ENCODE measurements at regions not wholly inside any gene's neighbourhood (a gene's known extent, or its start where the extent isn't known, plus 50 kb on each side); places are given as distances from the start of the nearest gene placed in this dataset.
"Not testable (repeated sequence)": the region's sequence is repeated elsewhere in the genome, so short reads cannot be mapped to it uniquely, and the experiment has no call there.

DNA sequence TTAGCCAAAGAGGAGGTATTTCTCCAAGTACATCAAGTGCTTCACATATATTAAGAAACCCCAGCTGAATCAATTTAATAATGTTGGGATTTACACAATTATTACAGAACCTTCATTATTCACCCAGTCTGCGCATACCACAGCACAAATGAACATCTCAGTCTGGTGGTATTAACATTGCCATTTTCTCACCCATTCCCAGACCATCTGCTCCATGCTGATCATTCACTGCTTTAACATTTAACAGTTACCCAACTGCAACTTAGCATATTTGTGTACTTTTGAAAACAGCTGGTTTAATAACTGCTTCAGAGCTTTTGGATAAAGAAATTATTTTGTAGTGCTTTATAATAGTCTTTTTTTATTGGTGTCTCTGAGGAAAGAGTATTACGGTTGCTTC, 1072.1 kb downstream of the NXPH1 start:
- DNase-seq (ENCODE audit: low read depth in 3 of 3): no peak

DNA sequence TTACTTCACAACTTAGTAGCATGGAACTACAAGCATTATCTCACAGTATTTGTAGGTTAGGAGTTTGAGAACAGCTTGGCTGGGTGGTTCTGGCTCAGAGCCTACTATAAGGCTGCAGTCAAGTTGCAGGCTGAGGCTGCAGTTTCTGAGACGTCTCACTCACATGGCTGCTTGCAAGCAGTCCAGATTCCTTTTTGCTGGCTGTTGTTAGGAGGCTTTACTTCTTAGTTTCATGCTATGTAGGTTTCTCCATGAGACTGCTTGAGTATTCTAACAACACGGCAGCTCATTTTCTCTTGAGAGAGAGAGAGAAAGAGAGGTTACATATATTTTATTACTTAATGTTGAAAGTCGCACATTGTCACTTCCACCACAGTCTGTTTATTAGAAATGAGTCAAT, 1073.9 kb downstream of the NXPH1 start:
- no peak for DNase-seq (ENCODE audit: low read depth in 3 of 3)

DNA sequence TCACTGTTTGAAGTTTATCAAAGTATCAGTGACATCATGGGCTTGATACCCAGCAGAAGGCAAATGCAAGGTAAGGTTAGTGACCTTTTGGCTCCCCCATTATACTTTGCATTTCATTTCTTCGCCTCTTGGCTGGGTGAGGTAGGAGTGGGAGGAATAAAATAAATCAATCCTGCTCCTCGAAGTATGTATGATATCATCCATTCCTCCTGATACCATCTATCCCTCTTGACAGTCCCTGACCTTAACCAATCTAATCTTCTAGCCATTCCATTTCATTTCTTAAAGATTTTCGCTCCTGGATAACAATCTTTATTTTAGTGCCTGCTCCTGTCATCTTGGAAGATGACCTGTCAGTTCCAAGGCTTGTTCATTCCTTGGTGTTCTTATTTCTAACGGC, 1083.3 kb downstream of the NXPH1 start:
- no peak for DNase-seq (ENCODE audit: low read depth in 3 of 3)

DNA sequence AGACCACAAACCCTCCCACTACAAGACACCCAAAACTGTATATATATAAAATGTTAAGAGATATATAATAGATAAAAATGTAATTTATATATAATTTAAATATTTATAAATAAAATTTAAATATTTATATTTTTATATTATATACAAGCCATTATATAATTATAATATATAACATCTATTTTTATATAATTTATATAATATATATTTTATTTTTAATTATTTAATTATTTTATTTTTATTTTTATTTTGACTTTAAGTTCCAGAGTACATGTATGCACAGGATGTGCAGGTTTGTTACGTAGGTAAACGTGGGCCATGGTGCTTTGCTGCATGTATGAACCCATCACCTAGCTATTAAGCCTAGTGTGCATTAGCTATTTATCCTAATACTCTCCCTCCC, 1090.2 kb downstream of the NXPH1 start:
- DNase-seq (ENCODE audit: low read depth in 3 of 3): no peak

DNA sequence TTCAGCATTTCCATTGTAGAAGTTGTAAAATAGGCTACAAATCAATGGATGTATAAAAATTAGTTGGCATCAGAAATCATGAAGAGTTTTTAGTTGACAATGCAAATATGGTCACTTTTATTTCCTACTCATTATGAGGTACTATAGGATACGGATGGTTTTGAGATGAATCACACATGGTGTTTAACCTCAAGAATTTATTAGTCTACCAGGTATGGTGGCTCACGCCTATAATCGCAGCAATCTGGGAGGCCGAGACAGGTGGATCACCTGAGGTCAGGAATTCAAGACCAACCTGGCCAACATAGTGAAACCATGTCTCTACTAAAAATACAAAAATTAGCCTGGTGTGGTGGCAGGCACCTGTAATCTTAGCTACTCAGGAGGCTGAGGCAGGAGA, 1119.0 kb downstream of the NXPH1 start:
- DNase-seq (ENCODE audit: low read depth in 3 of 3): not testable (repeated sequence)

DNA sequence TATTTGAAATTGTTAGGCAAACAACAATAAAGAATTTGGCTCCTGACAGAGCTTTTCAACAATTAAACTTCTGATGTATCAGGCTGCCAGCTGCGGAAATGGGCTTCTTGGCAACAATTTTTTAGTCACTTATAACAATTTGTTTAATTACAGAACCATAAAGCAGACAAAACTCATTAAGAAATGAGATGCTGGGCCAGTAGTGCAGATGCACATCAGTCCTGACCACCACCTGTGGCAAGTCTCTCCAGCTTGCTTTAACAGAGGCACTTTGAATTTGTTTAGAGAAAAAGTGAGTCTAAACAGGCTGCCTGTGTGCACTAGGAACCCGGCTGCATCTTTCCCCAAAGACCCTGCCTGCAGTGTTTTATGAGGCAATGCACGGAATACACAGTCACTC, 1124.4 kb downstream of the NXPH1 start:
- no peak for DNase-seq (ENCODE audit: low read depth in 3 of 3)

DNA sequence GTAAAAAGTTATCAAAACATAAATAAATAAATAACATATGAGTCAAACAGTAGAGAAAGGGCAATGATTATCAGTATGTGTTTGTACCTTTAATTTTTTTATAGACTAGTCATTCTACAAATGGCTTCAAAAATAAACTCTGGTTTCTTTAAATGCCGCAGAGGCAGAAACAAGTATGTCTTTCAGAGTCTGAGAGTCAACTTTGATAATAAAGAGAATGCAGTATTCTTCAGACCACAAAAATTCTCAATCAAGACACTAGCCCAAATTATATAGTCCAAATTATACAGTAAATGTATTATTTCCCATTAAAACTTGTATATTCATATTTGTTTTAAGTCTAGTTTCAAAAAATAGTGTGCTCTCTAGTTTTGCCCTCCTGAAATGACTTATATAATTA, 1142.3 kb downstream of the NXPH1 start:
- no peak for DNase-seq (ENCODE audit: low read depth in 3 of 3)

DNA sequence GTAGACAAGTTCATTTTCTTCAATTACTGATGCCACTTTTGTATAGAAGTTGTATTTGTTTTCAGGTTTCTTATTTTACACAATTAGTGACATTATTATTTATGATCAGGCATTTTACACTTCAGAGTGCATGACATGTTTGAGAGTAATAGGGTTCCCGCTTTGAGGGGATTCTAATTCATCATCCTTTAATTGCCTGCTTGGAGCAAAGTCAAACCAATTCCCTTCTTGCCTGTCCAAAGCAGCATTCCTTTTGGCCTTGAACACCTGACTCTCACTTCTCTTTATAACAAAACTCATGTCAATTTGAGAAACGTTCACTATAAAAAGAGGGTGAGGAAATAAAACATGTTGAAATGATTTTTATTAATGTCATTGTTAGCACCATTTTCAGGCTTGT, 1149.4 kb downstream of the NXPH1 start:
- DNase-seq (ENCODE audit: low read depth in 3 of 3): no peak

DNA sequence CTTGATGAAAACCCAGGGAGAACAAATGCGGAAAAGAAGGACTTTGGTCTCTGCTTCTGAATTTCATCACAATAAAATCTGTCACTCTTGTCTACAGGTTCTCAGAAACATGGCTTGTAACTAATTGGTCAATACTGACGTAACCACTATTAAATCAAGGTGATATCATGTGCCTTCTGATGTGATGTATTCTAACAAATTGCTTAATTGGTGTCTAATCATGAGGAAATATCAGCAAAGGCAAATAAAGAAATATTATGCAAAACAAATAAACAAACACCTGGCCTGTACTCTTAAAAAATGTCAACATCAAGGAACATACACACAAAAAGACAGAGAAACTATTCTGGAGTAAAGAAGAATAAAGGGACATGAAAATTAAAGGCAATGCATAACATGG, 1165.0 kb downstream of the NXPH1 start:
- DNase-seq (ENCODE audit: low read depth in 3 of 3): no peak

DNA sequence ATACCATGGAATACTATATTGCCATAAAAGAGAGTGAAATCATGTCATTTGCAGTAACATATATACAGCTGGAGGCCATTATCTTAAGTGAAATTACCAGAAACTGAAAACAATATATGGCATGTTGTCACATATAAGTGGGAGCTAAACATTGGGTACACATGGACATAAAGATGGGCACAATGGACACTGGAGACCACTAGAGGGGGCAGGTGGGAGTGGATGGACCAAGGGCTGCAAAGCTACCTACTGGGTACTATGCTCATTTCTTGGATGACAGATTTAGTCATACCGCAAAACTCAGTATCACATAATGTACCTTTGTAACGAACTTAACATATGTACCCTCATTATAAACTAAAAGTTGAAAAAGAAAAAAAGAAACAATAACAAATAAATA, 1167.6 kb downstream of the NXPH1 start:
- no peak for DNase-seq (ENCODE audit: low read depth in 3 of 3)

DNA sequence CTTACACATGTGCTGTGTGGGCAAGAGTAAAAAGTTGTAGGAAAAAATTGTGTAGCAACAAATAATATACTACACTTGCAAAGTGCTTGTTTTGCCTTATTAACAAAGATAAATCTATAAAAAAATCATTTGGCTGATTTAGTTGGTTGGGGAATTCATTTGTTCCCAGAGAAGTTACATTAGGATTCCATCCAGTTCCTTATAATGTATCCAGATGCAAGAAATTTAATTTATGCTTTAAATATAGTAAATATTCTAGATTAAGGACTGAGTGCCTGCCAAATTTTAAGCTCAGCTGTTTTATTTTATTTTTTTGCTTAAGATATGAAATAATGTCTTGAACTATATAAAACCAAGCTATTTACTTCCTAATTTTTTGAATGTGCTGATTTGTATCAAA, 1169.9 kb downstream of the NXPH1 start:
- DNase-seq (ENCODE audit: low read depth in 3 of 3): no peak

DNA sequence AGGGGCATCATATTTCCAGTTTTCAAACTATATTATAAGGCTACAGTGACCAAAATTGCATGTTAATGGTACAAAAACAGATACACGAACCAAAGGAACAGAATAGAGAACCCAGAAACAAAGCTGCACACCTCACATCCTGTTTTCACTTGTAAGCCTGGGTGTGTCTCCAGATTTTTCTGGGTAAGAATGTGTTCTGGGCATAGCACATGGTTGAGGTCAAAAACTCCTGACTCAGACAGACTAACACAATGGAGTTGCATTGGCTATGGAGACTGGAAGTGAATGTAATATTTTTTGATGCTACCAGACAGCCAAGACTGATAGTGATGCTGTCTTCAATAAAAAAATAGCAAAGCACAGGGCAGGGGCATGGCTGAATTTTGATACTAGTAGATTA, 1175.2 kb downstream of the NXPH1 start:
- DNase-seq (ENCODE audit: low read depth in 3 of 3): no peak

DNA sequence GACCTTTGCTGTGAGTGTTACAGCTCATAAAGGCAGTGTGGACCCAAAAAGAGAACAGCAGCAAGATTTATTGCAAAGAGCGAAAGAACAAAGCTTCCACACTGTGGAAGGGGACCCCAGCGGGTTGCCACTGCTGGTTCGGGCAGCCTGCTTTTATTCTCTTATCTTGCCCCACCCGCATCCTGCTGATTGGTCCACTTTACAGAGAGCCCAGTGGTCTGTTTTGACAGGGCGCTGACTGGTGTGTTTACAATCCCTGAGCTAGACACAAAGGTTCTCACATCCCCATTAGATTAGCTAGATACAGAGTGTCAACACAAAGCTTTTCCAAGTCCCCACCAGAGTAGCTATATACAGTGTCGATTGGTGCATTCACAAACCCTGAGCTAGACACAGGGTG, 1187.5 kb downstream of the NXPH1 start:
- not testable (repeated sequence) for DNase-seq (ENCODE audit: low read depth in 3 of 3)

DNA sequence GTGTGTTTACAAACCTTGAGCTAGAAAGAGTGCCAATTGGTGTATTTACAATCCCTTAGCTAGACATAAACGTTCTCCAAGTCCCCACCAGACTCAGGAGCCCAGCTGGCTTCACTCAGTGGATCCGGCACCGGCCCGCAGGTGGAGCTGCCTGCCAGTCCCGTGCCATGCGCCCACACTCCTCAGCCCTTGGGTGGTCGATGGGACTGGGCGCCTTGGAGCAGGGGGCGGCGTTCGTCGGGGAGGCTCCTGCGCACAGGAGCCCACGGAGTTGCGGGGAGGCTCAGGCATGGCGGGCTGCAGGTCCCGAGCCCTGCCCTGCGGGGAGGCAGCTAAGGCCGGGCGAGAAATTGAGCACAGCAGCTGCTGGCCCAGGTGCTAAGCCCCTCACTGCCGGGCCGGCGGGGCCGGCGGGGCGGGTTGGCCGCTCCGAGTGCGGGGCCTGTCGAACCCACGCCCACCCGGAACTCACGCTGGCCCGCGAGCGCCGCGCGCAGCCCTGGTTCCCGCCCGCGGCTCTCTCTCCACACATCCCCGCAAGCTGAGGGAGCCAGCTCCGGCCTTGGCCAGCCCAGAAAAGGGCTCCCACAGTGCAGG, 1188.0 kb downstream of the NXPH1 start:
- not testable (repeated sequence) for DNase-seq (ENCODE audit: low read depth in 3 of 3)

DNA sequence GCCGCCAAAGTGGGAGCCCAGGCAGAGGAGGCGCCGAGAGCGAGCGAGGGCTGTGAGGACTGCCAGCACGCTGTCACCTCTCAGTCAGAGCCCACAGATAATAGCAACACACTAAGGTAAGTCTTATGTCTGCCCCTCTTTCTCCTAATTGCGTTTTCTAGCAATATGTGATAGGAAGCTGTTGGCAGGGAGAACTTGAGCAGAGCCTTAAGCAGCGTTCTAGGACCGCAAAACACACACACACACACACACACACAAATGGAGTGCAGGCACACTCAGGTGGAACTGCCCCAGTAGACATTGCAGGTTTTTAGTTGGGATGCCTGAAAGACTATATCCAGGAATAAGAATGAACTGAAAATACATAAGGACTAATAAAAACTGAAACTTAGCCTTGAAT, 1188.5 kb downstream of the NXPH1 start:
- no peak for DNase-seq (ENCODE audit: low read depth in 3 of 3)

DNA sequence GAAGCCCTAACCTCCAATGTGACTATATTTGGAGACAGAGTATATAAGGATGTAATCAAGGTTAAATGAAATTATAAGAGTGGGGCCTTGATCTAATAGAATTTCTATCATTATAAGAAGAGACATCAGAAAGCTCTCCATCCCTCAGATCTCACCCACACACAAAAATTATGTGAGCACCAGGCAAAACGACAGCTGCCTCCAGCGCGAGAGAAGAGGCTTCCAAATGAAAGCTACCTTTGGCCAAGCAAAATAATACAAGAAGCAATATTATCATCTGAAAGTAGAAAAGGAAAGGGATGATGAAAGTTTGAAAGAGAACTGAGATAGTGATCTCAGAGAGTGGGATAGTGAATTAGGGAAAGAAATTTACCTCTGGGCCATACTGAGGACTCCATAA, 1192.5 kb downstream of the NXPH1 start:
- DNase-seq (ENCODE audit: low read depth in 3 of 3): no peak

DNA sequence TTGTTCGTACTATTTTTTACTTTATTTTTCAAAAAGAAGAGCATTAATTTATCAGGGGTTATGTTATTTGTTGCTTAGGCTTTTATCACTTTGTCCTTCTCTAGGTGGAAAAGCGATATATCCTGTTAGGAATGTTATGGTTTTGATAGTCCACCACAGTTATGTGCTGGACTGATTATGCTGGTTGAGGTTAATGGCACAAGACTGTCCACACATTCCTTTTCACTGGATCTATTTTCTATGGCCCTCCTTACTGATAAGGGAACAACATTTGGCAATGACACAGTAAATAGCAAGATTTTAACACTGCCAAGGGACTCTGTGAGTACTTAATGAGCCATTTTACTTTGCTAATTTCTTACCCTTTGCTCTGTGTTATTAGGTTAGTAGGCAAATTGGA, 1212.3 kb downstream of the NXPH1 start:
- DNase-seq (ENCODE audit: low read depth in 3 of 3): no peak

DNA sequence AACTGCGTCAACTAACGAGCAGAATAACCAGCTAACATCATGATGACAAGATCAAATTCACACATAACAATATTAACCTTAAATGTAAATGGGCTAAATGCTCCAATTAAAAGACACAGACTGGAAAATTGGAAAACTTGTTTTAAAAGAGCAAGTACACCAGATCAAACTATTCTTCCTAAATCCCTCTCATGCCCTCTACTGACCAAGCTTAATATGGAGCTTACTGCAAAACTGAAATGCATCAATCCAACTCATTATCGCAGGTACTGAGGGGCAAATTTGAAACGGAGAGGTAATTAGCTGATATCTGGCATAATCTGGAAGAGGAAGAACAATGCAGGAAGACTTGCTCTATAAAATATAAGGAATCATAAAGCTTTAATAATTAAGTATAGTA, 1223.8 kb downstream of the NXPH1 start:
- DNase-seq (ENCODE audit: low read depth in 3 of 3): no peak

DNA sequence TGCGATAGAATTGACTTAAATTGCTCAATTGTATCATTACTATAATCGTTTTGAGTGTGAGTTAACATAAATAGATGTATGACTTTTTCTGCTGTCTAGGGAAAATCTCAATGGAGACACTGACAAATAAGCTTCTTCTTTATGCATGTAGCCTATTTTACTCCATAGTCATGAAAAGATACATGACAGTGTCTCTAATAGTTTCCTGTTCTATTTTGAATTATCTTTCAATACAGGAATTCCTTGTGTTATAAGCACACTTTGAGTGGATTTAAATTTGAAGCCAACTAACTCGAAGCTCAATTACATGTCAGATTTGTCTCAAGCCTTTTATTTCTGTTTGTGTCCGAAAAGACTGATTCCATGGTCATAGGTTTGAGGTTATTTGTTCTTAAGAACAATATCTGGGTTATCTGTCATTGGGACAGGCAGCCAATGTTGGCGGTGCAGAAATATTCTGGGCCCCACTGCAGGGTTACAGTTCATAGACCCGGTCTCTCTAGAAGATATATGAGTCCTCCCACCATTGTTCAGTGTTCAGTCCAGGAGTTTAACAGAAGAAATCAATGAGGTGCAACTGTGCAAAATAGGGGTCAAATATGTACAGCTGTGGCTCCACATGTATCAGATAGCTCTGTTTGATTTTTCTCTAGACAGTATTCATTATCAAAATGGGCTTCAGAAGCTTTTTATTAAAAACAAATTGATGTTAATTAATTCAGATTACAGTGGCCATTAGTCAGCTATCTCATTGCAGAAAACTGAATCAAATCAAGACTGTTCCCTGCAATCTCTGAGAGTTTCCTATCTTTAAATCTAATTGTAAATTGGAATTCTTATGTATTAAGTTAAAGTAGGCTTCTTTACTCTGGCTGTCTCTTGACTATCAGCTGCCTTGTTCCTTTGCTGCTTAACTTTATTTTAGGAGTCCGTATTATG, 1238.8 kb downstream of the NXPH1 start:
- DNase-seq (ENCODE audit: low read depth in 3 of 3): no peak

DNA sequence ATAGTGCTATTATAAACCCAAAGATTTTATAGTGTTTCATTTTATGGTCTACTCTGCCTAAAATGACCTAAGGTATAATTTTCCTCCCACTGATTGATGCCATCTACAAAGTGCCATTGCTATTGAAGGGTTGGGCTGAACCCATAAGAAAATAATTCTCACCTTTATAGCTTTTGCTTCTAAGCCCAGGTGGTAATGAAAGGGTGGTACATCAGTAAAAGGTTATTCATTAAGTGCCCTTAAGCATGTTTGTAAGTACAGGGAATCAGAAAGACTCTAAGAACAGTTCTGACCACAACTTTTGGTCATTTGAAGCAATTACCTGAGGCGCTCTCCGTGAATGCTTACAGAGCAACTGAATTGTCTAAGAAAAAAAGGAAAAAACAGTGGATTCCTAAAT, 1247.3 kb downstream of the NXPH1 start:
- DNase-seq (ENCODE audit: low read depth in 3 of 3): no peak

DNA sequence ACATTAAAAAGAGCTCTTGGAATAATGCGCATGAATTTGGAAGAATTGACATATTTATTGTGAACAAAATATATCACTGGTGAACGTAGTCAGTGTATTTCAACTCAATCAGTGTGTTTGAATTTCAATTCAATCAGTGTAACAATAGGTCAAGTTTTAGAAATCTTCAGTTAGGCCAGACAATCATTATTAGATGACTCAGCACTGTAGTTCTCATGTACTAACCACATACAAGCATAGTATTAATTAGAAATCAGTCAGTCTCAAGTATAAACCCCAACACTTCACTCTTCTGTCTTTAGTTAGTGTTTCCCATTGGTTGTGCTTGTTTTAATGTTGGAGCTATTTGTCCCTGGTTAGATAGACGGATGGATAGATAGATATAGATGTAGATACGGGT, 1247.9 kb downstream of the NXPH1 start:
- DNase-seq (ENCODE audit: low read depth in 3 of 3): no peak

DNA sequence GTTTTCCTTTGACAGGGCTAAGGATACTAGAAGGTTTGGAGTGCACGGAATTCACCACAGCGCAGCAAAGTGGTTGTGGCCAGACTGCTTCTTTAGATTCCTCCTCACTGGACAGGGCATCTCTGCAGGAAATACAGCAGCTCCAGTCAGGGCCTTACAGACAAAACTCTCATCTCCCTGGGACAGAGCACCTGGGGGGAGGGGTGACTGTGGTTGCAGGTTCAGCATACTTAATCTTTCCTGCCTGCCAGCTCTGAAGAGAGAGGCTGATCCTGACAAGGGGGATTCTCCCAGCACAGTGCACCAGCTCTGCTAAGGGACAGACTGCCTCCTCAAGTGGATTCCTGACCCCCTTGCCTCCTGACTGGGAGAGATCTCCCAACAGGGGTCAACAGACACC, 1257.9 kb downstream of the NXPH1 start:
- DNase-seq (ENCODE audit: low read depth in 3 of 3): no peak

DNA sequence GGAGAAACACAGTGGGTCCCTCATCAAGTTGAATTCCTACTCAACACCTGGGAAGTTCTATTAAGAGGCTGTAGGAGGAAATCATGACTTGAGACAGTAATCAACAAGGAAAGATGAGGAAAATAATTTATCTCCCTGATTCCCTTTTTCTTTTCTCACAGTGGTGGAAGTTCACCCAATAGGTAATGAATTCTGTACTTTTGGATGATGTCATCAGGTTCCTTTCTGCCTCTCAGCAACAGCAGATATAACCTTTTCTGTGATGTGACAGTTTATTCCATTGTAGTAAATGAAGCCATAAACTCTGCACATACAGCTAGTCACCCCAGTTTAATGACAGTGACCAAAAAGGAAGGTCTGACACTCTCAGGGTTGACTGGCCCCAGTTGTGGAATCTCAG, 1265.0 kb downstream of the NXPH1 start:
- no peak for DNase-seq (ENCODE audit: low read depth in 3 of 3)

DNA sequence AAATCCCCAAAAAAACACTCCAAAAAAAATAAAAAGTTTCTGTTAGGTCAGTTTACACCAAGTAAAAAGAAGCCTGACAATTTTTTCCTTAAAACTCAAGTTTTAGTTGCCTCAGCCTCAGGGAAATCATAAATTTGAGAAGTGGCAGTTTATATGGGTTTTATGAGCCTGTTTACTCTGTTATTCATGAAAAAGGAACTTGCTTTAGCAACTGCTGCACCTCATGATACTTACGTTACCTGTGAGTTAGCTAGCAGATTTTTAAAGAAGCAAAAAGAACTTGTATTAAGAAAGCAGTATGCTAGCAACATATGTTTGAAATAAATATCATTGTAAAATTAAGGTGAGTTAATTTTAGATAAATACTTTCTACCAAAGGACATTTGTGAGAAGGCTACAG, 1264.5 kb upstream of the PHF14 start:
- DNase-seq (ENCODE audit: low read depth in 3 of 3): no peak
